Neuronal stem cell (in vitro differentiated cells): ENCODE measurements at regions not wholly inside any gene's neighbourhood (a gene's known extent, or its start where the extent isn't known, plus 50 kb on each side); places are given as distances from the start of the nearest gene placed in this dataset.

ENCODE experiments used
- DNase-seq: peaks from one replicate; pipeline ENCODE4 v3.0.0-alpha.2; 2013; ENCODE audit warnings: low spot score
- H2AFZ ChIP-seq: one replicate; pipeline ENCODE4 v1.6.1; 2013; ENCODE audit warnings: mild to moderate bottlenecking, low read length, inconsistent platforms
- H2AK5ac ChIP-seq: 2 replicates; pipeline ENCODE4 v1.6.1; 2013; ENCODE audit warnings: low read depth, mild to moderate bottlenecking, inconsistent platforms, low read length, moderate library complexity, mixed read lengths
- H2BK120ac ChIP-seq: 2 replicates; pipeline ENCODE4 v1.6.1; 2013; ENCODE audit warnings: low read depth, mild to moderate bottlenecking, inconsistent platforms, low read length, moderate library complexity, mixed read lengths
- H2BK12ac ChIP-seq: one replicate; pipeline ENCODE4 v1.6.1; 2013; ENCODE audit warnings: low read length, inconsistent platforms
- H2BK15ac ChIP-seq: 2 replicates; pipeline ENCODE4 v1.6.1; 2013; ENCODE audit warnings: mild to moderate bottlenecking, low read length, inconsistent platforms, mixed read lengths
- H2BK5ac ChIP-seq: one replicate; pipeline ENCODE4 v1.6.1; 2013; ENCODE audit warnings: inconsistent platforms, mild to moderate bottlenecking, low read length, moderate library complexity
- H3K14ac ChIP-seq: one replicate; pipeline ENCODE4 v1.6.1; 2013; ENCODE audit warnings: low read length, inconsistent platforms
- H3K18ac ChIP-seq: 2 replicates; pipeline ENCODE4 v1.6.1; 2013; ENCODE audit warnings: low read length, inconsistent platforms
- H3K23ac ChIP-seq: 2 replicates; pipeline ENCODE4 v1.6.1; 2013; ENCODE audit warnings: low read depth, mild to moderate bottlenecking, mixed read lengths, low read length, inconsistent platforms; ENCODE audit not compliant: poor library complexity
- H3K27ac ChIP-seq: replicated peaks from 3 replicates; pipeline ENCODE4 v1.5.1; 2013; ENCODE audit warnings: low read length, inconsistent platforms
- H3K27me3 ChIP-seq, 3 experiments: 2 replicates each; pipeline ENCODE4 v1.6.1; 2013; ENCODE audit warnings: low read length in 3 of 3, mild to moderate bottlenecking in 2 of 3, inconsistent platforms in 1 of 3, low read depth in 1 of 3, mixed read lengths in 1 of 3, moderate library complexity in 1 of 3; ENCODE audit not compliant: control insufficient read depth in 3 of 3, insufficient read depth in 3 of 3
- H3K36me3 ChIP-seq, 2 donors: replicated peaks in 1 of 2; 2 replicates each; pipeline ENCODE4 v1.6.1; 2013; ENCODE audit warnings: low read length in 2 of 2; ENCODE audit not compliant: control insufficient read depth in 2 of 2, insufficient read depth in 2 of 2
- H3K4ac ChIP-seq: 2 replicates; pipeline ENCODE4 v1.6.1; 2013; ENCODE audit warnings: inconsistent platforms, mild to moderate bottlenecking, low read length, moderate library complexity
- H3K4me1 ChIP-seq, 2 donors: 1 replicate in 1 of 2; 2 replicates in 1 of 2; pipeline ENCODE4 v1.6.1; 2013; ENCODE audit warnings: low read length in 2 of 2, low read depth in 1 of 2; ENCODE audit not compliant: control insufficient read depth in 2 of 2, insufficient read depth in 1 of 2
- H3K4me2 ChIP-seq: one replicate; pipeline ENCODE4 v1.6.1; 2013; ENCODE audit warnings: mild to moderate bottlenecking, low read length, inconsistent platforms; ENCODE audit not compliant: insufficient read depth, poor library complexity, severe bottlenecking
- H3K4me3 ChIP-seq, 2 donors: 2 replicates each; pipeline ENCODE4 v1.5.1; 2013; ENCODE audit warnings: low read length in 2 of 2, mild to moderate bottlenecking in 2 of 2, inconsistent platforms in 1 of 2, moderate library complexity in 1 of 2
- H3K79me1 ChIP-seq: one replicate; pipeline ENCODE4 v1.6.1; 2013; ENCODE audit warnings: low read depth, mild to moderate bottlenecking, inconsistent platforms, low read length, moderate library complexity
- H3K9ac ChIP-seq: one replicate; pipeline ENCODE4 v1.6.1; 2013; ENCODE audit warnings: mild to moderate bottlenecking, low read depth, low read length, inconsistent platforms; ENCODE audit not compliant: poor library complexity
- H3K9me3 ChIP-seq, 2 donors: replicated peaks in 1 of 2; 2 replicates each; pipeline versions ENCODE3 to v1.6.1; 2013; ENCODE audit warnings: low read length in 2 of 2, mild to moderate bottlenecking in 2 of 2, inconsistent platforms in 1 of 2, low read depth in 1 of 2, mixed read lengths in 1 of 2, moderate library complexity in 1 of 2; ENCODE audit not compliant: control insufficient read depth in 2 of 2, insufficient read depth in 1 of 2
- H4K8ac ChIP-seq: one replicate; pipeline ENCODE4 v1.6.1; 2013; ENCODE audit warnings: low read depth, mild to moderate bottlenecking, inconsistent platforms, low read length, moderate library complexity
- H4K91ac ChIP-seq: one replicate; pipeline ENCODE4 v1.6.1; 2013; ENCODE audit warnings: low read length, low read depth, mild to moderate bottlenecking, inconsistent platforms; ENCODE audit not compliant: poor library complexity
- WGBS, 2 donors: extraction: QIAGEN DNeasy Blood & Tissue Kit; methylation state at CpG; one replicate each; pipeline ENCODE4 v1.1.7; 2013; ENCODE audit warnings: missing lambda C conversion rate in 2 of 2, mixed read lengths in 1 of 2; ENCODE audit not compliant: insufficient read length in 2 of 2, insufficient replicate concordance in 1 of 2; ENCODE audit errors: extremely low coverage in 2 of 2; 5-methylcytosine and 5-hydroxymethylcytosine counted together

- Histone ChIP-seq H2BK15ac (no peak overlapping the region), H3K79me1 (no peaks in the 10 kb centered on the region), H3K27me3 (no peaks in the 10 kb centered on the region), H3K9ac (no peak overlapping the region), H3K14ac (no peak overlapping the region), H3K4me2 (no peak overlapping the region), H3K9me3 (no peaks in the 10 kb centered on the region), H3K23ac (no peak overlapping the region), H3K36me3 (no peaks in the 10 kb centered on the region), H2AFZ (no peak overlapping the region), H4K8ac (no peak overlapping the region), H2BK12ac (no peak overlapping the region), H2BK120ac (no peak overlapping the region), H3K4ac (no peak overlapping the region), H3K27ac (no peak overlapping the region), H3K4me1 (peaks cover 0 to 2% of the 10 kb centered on the region in 2 donors), H4K91ac (no peak overlapping the region), H3K18ac (no peak overlapping the region), H3K4me3 (no peak overlapping the region), H2AK5ac (no peak overlapping the region), H2BK5ac (no peak overlapping the region)
- no peak for DNase-seq
- WGBS, 2 donors, result no CpG with 5 or more reads among the region's 1 CpG
These were observed 606.7 kb upstream of the PCDH20 start for GRCh38 chr13:62022369-62022768.

GRCh38 chr13:62019858-62020257, 604.2 kb upstream of the PCDH20 start:
- H3K23ac ChIP-seq, result no peak overlapping the region
- no peak overlapping the region for H4K91ac ChIP-seq
- no peak overlapping the region for H4K8ac ChIP-seq
- H3K27me3 ChIP-seq, result no peaks in the 10 kb centered on the region
- no peak overlapping the region for H2BK15ac ChIP-seq
- no peak overlapping the region for H2AFZ ChIP-seq
- H2BK120ac ChIP-seq, result no peak overlapping the region
- H2BK5ac ChIP-seq, result no peak overlapping the region
- no peaks in the 10 kb centered on the region for H3K79me1 ChIP-seq
- H3K27ac ChIP-seq, result no peak overlapping the region
- H3K4me2 ChIP-seq, result no peak overlapping the region
- no peak for DNase-seq
- H2BK12ac ChIP-seq, result no peak overlapping the region
- H2AK5ac ChIP-seq, result no peak overlapping the region
- H3K4me3 ChIP-seq, result no peak overlapping the region
- no peak overlapping the region for H3K9ac ChIP-seq
- no peaks in the 10 kb centered on the region for H3K36me3 ChIP-seq
- H3K18ac ChIP-seq, result no peak overlapping the region
- no peaks in the 10 kb centered on the region for H3K9me3 ChIP-seq
- no peak overlapping the region for H3K14ac ChIP-seq
- H3K4ac ChIP-seq, result no peak overlapping the region
- H3K4me1 ChIP-seq, result peaks cover 0 to 2% of the 10 kb centered on the region in 2 donors

- H2BK15ac ChIP-seq, result no peak overlapping the region
- H3K4me1 ChIP-seq, result no peaks in the 10 kb centered on the region
- no peak overlapping the region for H2BK12ac ChIP-seq
- no peaks in the 10 kb centered on the region for H3K9me3 ChIP-seq
- H3K4me2 ChIP-seq, result no peak overlapping the region
- no peaks in the 10 kb centered on the region for H3K36me3 ChIP-seq
- H2BK120ac ChIP-seq, result no peak overlapping the region
- peak overlapping the region; percentile 51 for H2AFZ ChIP-seq
- H4K91ac ChIP-seq, result no peak overlapping the region
- no CpG with 5 or more reads among the region's 3 CpGs for WGBS, 2 donors
- no peak overlapping the region for H4K8ac ChIP-seq
- H3K14ac ChIP-seq, result no peak overlapping the region
- no peak overlapping the region for H3K23ac ChIP-seq
- H2BK5ac ChIP-seq, result no peak overlapping the region
- DNase-seq, result no peak
- H3K27ac ChIP-seq, result no peak overlapping the region
- H2AK5ac ChIP-seq, result no peak overlapping the region
- no peak overlapping the region for H3K18ac ChIP-seq
- H3K4me3 ChIP-seq, result no peak overlapping the region
- H3K4ac ChIP-seq, result no peak overlapping the region
- no peaks in the 10 kb centered on the region for H3K27me3 ChIP-seq
- no peaks in the 10 kb centered on the region for H3K79me1 ChIP-seq
- no peak overlapping the region for H3K9ac ChIP-seq
These were observed 598.6 kb upstream of the PCDH20 start for GRCh38 chr13:62014299-62014698.

- Histone ChIP-seq H4K8ac (no peak overlapping the region), H3K4me2 (no peak overlapping the region), H3K9ac (no peak overlapping the region), H3K18ac (no peak overlapping the region), H2BK120ac (no peak overlapping the region), H4K91ac (no peak overlapping the region), H3K9me3 (peaks cover 0 to 2% of the 10 kb centered on the region in 2 donors), H3K4me3 (no peak overlapping the region), H3K27ac (no peak overlapping the region), H3K4ac (no peak overlapping the region), H3K4me1 (peaks cover 0 to 4% of the 10 kb centered on the region in 2 donors), H2BK15ac (no peak overlapping the region), H2AK5ac (no peak overlapping the region), H3K36me3 (no peaks in the 10 kb centered on the region), H3K27me3 (no peaks in the 10 kb centered on the region), H2BK5ac (no peak overlapping the region), H2AFZ (no peak overlapping the region), H2BK12ac (no peak overlapping the region), H3K23ac (no peak overlapping the region), H3K79me1 (no peaks in the 10 kb centered on the region), H3K14ac (no peak overlapping the region)
- WGBS, 2 donors, result no CpG with 5 or more reads among the region's 2 CpGs
- no peak for DNase-seq
These were observed 587.8 kb upstream of the PCDH20 start for GRCh38 chr13:62003452-62003851.
